A673 (cell line): ENCODE measurements at regions not wholly inside any gene's neighbourhood (a gene's known extent, or its start where the extent isn't known, plus 50 kb on each side); places are given as distances from the start of the nearest gene placed in this dataset.

Experiments used
- BruUV-seq: library from RNA; stranded (reverse); fragments of 400-500 nt; replicated peaks from 2 replicates; lab custom pipeline; 2021; lab: Mats Ljungman, UMichigan
- CTCF ChIA-PET: fragments of 300-600 bp; sonication (Branson Sonifier 250); formaldehyde crosslinking; loops from one replicate; lab custom pipeline; 2022; ENCODE audit warnings: antibody characterized with exemption; lab: Charles Lee
- POLR2A ChIA-PET: fragments of 300-600 bp; sonication (Branson Sonifier 250); formaldehyde crosslinking; loops from one replicate; lab custom pipeline; 2022; ENCODE audit warnings: antibody characterized with exemption; ENCODE audit not compliant: low non-redundant PET; lab: Charles Lee
- DNase-seq: peaks from one replicate; pipeline ENCODE4 v3.0.0-alpha.2; 2015; ENCODE audit warnings: low spot score
- H3K27ac ChIP-seq: fragments of 200-600 bp; sonication (generic); 2 replicates; pipeline ENCODE4 v1.5.1; 2016; ENCODE audit warnings: mixed run types, low read depth, mild to moderate bottlenecking, mixed read lengths, antibody characterized with exemption, low read length; ENCODE audit not compliant: poor library complexity, severe bottlenecking
- H3K27me3 ChIP-seq: fragments of 200-600 bp; sonication (generic); replicated peaks from 2 replicates; pipeline ENCODE4 v1.6.1; 2017; ENCODE audit warnings: mixed run types, low read depth, mild to moderate bottlenecking, mixed read lengths, antibody characterized with exemption, low read length; ENCODE audit not compliant: insufficient read depth, poor library complexity
- H3K36me3 ChIP-seq: fragments of 200-600 bp; sonication (generic); 2 replicates; pipeline ENCODE4 v1.6.1; 2016; ENCODE audit warnings: mixed run types, mild to moderate bottlenecking, mixed read lengths, antibody characterized with exemption, low read length; ENCODE audit not compliant: insufficient read depth, poor library complexity, severe bottlenecking
- H3K4me1 ChIP-seq: fragments of 200-600 bp; sonication (generic); 2 replicates; pipeline ENCODE4 v1.6.1; 2017; ENCODE audit warnings: mixed run types, mild to moderate bottlenecking, mixed read lengths, antibody characterized with exemption, low read length; ENCODE audit not compliant: insufficient read depth, poor library complexity, severe bottlenecking
- H3K4me3 ChIP-seq: fragments of 200-600 bp; sonication (generic); 2 replicates; pipeline ENCODE4 v1.5.1; 2016; ENCODE audit warnings: low read depth, mixed run types, mild to moderate bottlenecking, mixed read lengths, low read length; ENCODE audit not compliant: poor library complexity, severe bottlenecking
- H3K9me3 ChIP-seq: fragments of 200-600 bp; sonication (generic); 2 replicates; pipeline ENCODE4 v1.6.1; 2016; ENCODE audit warnings: mixed run types, low read depth, mild to moderate bottlenecking, mixed read lengths, antibody characterized with exemption, low read length; ENCODE audit not compliant: poor library complexity, severe bottlenecking
- EZH2 ChIP-seq: fragments of 200-600 bp; sonication (generic); IDR thresholded peaks from 2 replicates; pipeline ENCODE4 v1.6.1; 2017; ENCODE audit warnings: borderline replicate concordance, low read depth, mild to moderate bottlenecking, mixed read lengths, antibody characterized with exemption, low read length; ENCODE audit not compliant: poor library complexity, severe bottlenecking
- intact Hi-C: fragments of 100-400 bp; cut with micrococcal nuclease; formaldehyde crosslinking; loops from one replicate; pipeline ENCODE4 v1.10.0; 2022; ENCODE audit not compliant: unreplicated experiment
- TF ChIP-seq, protein P1 (sequence below): fragments of 300-800, 200-600 bp; sonication (generic); conservative IDR thresholded peaks from 2 replicates; pipeline ENCODE4 v1.5.1; 2017; ENCODE audit warnings: low read depth, mild to moderate bottlenecking, antibody characterized with exemption, low read length, moderate library complexity, mixed read lengths

DNA sequence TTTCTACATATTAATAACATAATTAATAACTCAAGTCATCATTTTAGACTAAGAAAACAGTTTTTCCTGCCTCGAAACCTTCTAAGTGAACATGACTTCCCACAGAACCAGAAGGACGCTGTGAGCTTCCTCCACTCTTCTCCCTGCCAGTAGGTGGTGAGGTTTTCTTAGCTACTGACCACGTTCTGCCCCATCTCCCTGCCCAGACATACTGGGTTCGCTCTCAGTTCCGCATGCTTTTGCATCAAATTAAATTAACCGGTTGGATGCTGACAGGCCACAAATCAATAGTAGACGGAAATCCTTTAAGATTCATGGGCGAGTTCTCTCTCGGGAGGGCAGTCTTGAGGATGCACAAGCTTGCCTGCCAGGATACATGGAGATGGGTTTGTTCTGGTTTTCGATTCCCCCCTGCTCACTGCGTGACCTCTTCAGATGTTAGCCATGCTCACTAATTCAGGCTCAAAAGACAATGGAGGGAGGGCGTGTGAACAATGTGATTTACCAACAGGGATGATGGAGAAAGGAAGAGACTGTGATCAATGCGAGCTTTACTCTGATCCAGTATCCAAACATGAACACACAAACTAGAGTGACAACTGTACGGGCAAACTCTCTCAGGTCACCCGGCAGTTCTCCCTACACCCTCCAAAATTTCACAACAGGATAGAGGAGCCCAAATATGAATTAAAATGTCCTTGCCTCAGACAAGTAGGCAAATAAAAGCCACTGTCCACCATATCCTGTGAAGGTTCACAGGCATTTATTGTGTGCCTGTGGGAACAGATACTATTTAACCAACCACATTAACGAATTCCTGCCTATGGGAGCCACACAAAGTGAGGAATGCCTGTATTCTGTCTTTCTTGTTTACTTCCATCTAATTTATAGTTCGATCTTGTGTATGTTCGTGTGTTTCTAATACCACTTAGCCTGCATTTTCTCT, 375.7 kb downstream of the EIPR1 start:
- TF ChIP-seq, protein P1, sequence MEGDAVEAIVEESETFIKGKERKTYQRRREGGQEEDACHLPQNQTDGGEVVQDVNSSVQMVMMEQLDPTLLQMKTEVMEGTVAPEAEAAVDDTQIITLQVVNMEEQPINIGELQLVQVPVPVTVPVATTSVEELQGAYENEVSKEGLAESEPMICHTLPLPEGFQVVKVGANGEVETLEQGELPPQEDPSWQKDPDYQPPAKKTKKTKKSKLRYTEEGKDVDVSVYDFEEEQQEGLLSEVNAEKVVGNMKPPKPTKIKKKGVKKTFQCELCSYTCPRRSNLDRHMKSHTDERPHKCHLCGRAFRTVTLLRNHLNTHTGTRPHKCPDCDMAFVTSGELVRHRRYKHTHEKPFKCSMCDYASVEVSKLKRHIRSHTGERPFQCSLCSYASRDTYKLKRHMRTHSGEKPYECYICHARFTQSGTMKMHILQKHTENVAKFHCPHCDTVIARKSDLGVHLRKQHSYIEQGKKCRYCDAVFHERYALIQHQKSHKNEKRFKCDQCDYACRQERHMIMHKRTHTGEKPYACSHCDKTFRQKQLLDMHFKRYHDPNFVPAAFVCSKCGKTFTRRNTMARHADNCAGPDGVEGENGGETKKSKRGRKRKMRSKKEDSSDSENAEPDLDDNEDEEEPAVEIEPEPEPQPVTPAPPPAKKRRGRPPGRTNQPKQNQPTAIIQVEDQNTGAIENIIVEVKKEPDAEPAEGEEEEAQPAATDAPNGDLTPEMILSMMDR, result peak; percentile 65
- no peak for TF ChIP-seq EZH2
- intact Hi-C loops, result loop anchor here (2.0 kb wide), 1 partner anchor 301 kb away; no protein-coding TSS in a partner anchor
- Histone ChIP-seq H3K9me3 (no peaks in the 10 kb centered on the region), H3K36me3 (no peaks in the 10 kb centered on the region), H3K27ac (no peak overlapping the region), H3K27me3 (no peaks in the 10 kb centered on the region), H3K4me1 (peaks cover 20% of the 10 kb centered on the region), H3K4me3 (no peak overlapping the region)
- no TSS peak for BruUV-seq
- DNase-seq, result peak; percentile 89
- CTCF ChIA-PET, result interaction anchor here (1.0 kb wide), 1 partner anchor 301 kb away, joined by 3 read pairs; no protein-coding TSS in a partner anchor
- POLR2A ChIA-PET, result no interaction called here

GRCh38 chr2:3000968-3001367, 376.6 kb downstream of the EIPR1 start:
- Histone ChIP-seq H3K27ac (no peak overlapping the region), H3K27me3 (no peaks in the 10 kb centered on the region), H3K4me3 (no peak overlapping the region), H3K36me3 (no peaks in the 10 kb centered on the region), H3K4me1 (peaks cover 15% of the 10 kb centered on the region), H3K9me3 (no peaks in the 10 kb centered on the region)
- ChIA-PET POLR2A (no interaction called here), CTCF (interaction anchor here (1.0 kb wide), 1 partner anchor 302 kb away, joined by 3 read pairs; no protein-coding TSS in a partner anchor)
- no TSS peak for BruUV-seq
- DNase-seq, result no peak
- intact Hi-C loops, result loop anchor here (2.0 kb wide), 1 partner anchor 302 kb away; no protein-coding TSS in a partner anchor
- TF ChIP-seq EZH2, result no peak
- TF ChIP-seq, protein P1, result no peak

DNA sequence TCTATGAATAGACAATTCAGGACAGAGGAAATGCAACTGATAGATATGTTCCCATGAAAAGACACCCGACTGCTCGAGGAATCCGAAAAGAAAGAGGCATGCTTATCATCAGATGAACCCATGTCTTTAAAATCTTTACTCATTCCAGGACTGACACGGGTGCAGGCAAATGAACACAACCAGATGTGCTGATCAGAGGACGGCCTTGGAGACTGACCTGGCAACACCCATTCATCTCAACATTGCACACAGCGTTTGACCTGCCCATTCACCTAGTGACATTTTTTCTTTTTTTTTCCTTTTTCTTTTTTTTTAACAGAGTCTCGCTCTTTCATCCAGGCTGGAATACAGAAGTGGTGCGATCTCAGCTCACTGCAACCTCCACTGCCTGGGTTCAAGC, 377.5 kb downstream of the EIPR1 start:
- Histone ChIP-seq H3K4me1 (peaks cover 9% of the 10 kb centered on the region), H3K4me3 (no peak overlapping the region), H3K27me3 (no peaks in the 10 kb centered on the region), H3K27ac (no peak overlapping the region), H3K9me3 (no peaks in the 10 kb centered on the region), H3K36me3 (no peaks in the 10 kb centered on the region)
- ChIA-PET CTCF (no interaction called here), POLR2A (no interaction called here)
- TF ChIP-seq EZH2, result no peak
- TF ChIP-seq, protein P1, result no peak
- no peak for DNase-seq
- BruUV-seq, result no TSS peak
- intact Hi-C loops, result loop anchor here (2.0 kb wide), 1 partner anchor 303 kb away; no protein-coding TSS in a partner anchor
